Type B pancreatic cell (in vitro differentiated cells): ENCODE measurements at regions not wholly inside any gene's neighbourhood (a gene's known extent, or its start where the extent isn't known, plus 50 kb on each side); places are given as distances from the start of the nearest gene placed in this dataset.

Source experiments
- DNase-seq: peaks from one replicate; pipeline ENCODE4 v3.0.0; 2021; ENCODE audit warnings: mixed read lengths; ENCODE audit not compliant: unreplicated experiment; ENCODE audit errors: extremely low spot score
- H3K27ac Mint-ChIP-seq: 2 replicates; pipeline ENCODE4 v1.8.0; 2021; ENCODE audit warnings: mild to moderate bottlenecking, mixed read lengths
- H3K27me3 Mint-ChIP-seq: 2 replicates; pipeline ENCODE4 v1.8.0; 2021; ENCODE audit warnings: mixed read lengths
- H3K36me3 Mint-ChIP-seq: 2 replicates; pipeline ENCODE4 v1.8.0; 2021; ENCODE audit warnings: mixed read lengths
- H3K4me1 Mint-ChIP-seq: one replicate; pipeline ENCODE4 v1.8.0; 2021; ENCODE audit warnings: mixed read lengths; ENCODE audit not compliant: unreplicated experiment
- H3K4me3 Mint-ChIP-seq: 2 replicates; pipeline ENCODE4 v1.8.0; 2021; ENCODE audit warnings: mild to moderate bottlenecking, mixed read lengths
- H3K9me3 Mint-ChIP-seq: 2 replicates; pipeline ENCODE4 v1.8.0; 2021; ENCODE audit warnings: mixed read lengths
- CTCF ChIP-seq: fragments of 200-600 bp; sonication (generic); conservative IDR thresholded peaks from 2 replicates; pipeline ENCODE4 v1.5.0; 2021; ENCODE audit warnings: antibody characterized with exemption, mild to moderate bottlenecking

GRCh38 chr7:82694022-82694421 is 250.4 kb upstream of the CACNA2D1 start:
- no peak for DNase-seq
- no peak for TF ChIP-seq CTCF
- H3K36me3 Mint-ChIP-seq: no peaks in the 10 kb centered on the region

GRCh38 chr7:82690929-82691328 is 247.4 kb upstream of the CACNA2D1 start:
- no peak for DNase-seq
- H3K36me3 Mint-ChIP-seq: no peaks in the 10 kb centered on the region
- no peaks in the 10 kb centered on the region for H3K9me3 Mint-ChIP-seq
- H3K4me3 Mint-ChIP-seq: no peak overlapping the region
- no peak overlapping the region for H3K27ac Mint-ChIP-seq
- no peak for TF ChIP-seq CTCF
- H3K27me3 Mint-ChIP-seq: no peaks in the 10 kb centered on the region
- no peaks in the 10 kb centered on the region for H3K4me1 Mint-ChIP-seq

More at GRCh38 chr7:82694022-82694421, 250.4 kb upstream of the CACNA2D1 start:
- no peak overlapping the region for H3K27ac Mint-ChIP-seq
- H3K27me3 Mint-ChIP-seq: no peaks in the 10 kb centered on the region
- no peak overlapping the region for H3K4me3 Mint-ChIP-seq
- no peaks in the 10 kb centered on the region for H3K4me1 Mint-ChIP-seq
- no peaks in the 10 kb centered on the region for H3K9me3 Mint-ChIP-seq

- DNase-seq: no peak
Observed at GRCh38 chr7:82685214-82685613, 241.6 kb upstream of the CACNA2D1 start.

GRCh38 chr7:82678716-82679115 is 235.1 kb upstream of the CACNA2D1 start:
- Mint-ChIP-seq H3K27me3 (peaks cover 3% of the 10 kb centered on the region), H3K27ac (no peak overlapping the region), H3K9me3 (no peaks in the 10 kb centered on the region), H3K4me3 (no peak overlapping the region), H3K4me1 (peaks cover 4% of the 10 kb centered on the region), H3K36me3 (no peaks in the 10 kb centered on the region)
- no peak for DNase-seq
- TF ChIP-seq CTCF: no peak

More at GRCh38 chr7:82685214-82685613, 241.6 kb upstream of the CACNA2D1 start:
- Mint-ChIP-seq H3K4me1 (no peaks in the 10 kb centered on the region), H3K4me3 (no peak overlapping the region), H3K36me3 (no peaks in the 10 kb centered on the region), H3K9me3 (no peaks in the 10 kb centered on the region), H3K27ac (no peak overlapping the region), H3K27me3 (no peaks in the 10 kb centered on the region)
- TF ChIP-seq CTCF: no peak

GRCh38 chr7:82678259-82678658 is 234.7 kb upstream of the CACNA2D1 start:
- DNase-seq: no peak
- H3K36me3 Mint-ChIP-seq: no peaks in the 10 kb centered on the region
- H3K9me3 Mint-ChIP-seq: no peaks in the 10 kb centered on the region
- peaks cover 3% of the 10 kb centered on the region for H3K27me3 Mint-ChIP-seq
- no peak for TF ChIP-seq CTCF
- H3K4me3 Mint-ChIP-seq: no peak overlapping the region
- H3K27ac Mint-ChIP-seq: no peak overlapping the region
- peaks cover 4% of the 10 kb centered on the region for H3K4me1 Mint-ChIP-seq

GRCh38 chr7:82677493-82677892 is 233.9 kb upstream of the CACNA2D1 start:
- TF ChIP-seq CTCF: no peak
- H3K4me3 Mint-ChIP-seq: no peak overlapping the region
- DNase-seq: no peak
- no peak overlapping the region for H3K27ac Mint-ChIP-seq
- no peaks in the 10 kb centered on the region for H3K36me3 Mint-ChIP-seq
- peaks cover 4% of the 10 kb centered on the region for H3K4me1 Mint-ChIP-seq
- H3K27me3 Mint-ChIP-seq: peaks cover 3% of the 10 kb centered on the region
- no peaks in the 10 kb centered on the region for H3K9me3 Mint-ChIP-seq
